ENCODE measurements at regions not wholly inside any gene's neighbourhood (a gene's known extent, or its start where the extent isn't known, plus 50 kb on each side); places are given as distances from the start of the nearest gene placed in this dataset.

GRCh38 chr1:195915826-195916225 lies 692.4 kb downstream of the KCNT2 start:
- TF ChIP-seq, protein P1, sequence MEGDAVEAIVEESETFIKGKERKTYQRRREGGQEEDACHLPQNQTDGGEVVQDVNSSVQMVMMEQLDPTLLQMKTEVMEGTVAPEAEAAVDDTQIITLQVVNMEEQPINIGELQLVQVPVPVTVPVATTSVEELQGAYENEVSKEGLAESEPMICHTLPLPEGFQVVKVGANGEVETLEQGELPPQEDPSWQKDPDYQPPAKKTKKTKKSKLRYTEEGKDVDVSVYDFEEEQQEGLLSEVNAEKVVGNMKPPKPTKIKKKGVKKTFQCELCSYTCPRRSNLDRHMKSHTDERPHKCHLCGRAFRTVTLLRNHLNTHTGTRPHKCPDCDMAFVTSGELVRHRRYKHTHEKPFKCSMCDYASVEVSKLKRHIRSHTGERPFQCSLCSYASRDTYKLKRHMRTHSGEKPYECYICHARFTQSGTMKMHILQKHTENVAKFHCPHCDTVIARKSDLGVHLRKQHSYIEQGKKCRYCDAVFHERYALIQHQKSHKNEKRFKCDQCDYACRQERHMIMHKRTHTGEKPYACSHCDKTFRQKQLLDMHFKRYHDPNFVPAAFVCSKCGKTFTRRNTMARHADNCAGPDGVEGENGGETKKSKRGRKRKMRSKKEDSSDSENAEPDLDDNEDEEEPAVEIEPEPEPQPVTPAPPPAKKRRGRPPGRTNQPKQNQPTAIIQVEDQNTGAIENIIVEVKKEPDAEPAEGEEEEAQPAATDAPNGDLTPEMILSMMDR (conservative IDR thresholded peaks at IDR 0.05; ENCODE audit: low read length) = no peak
- TF ChIP-seq EZH2phosphoT487 (IDR thresholded peaks at IDR 0.05; ENCODE audit: borderline replicate concordance) = no peak

Data from Loucy (cell line).